HG03354 (cell line): ENCODE measurements at regions not wholly inside any gene's neighbourhood (a gene's known extent, or its start where the extent isn't known, plus 50 kb on each side); places are given as distances from the start of the nearest gene placed in this dataset.

ENCODE experiments used
- ATAC-seq: cut with Tn5 transposase; IDR thresholded peaks from one replicate; pipeline ENCODE4 v1.9.1; 2021; ENCODE audit warnings: mild to moderate bottlenecking; ENCODE audit not compliant: unreplicated experiment, poor library complexity, severe bottlenecking

GRCh38 chrX:99722094-99722493, 688.0 kb downstream of the PCDH19 start:
- ATAC-seq = no peak

DNA sequence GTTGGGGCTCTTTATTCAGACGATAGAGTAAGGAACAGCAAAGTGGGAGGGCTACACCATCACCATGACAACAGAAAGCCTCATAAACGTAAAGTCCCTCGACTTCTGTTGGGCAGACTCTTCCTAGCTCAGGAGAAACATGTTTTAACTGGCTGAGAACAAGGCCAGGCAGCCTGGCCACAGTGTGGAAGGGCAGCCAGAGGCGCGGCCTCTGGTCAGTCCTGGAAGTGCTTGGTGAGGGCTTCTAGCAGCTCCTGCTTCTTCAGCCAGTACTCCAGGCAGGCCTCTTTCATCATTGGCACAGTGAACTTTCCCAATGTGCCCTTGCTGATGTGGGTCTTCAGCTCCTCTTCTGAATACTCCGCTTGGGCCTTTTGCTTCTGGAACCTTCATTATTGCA, 690.9 kb downstream of the PCDH19 start:
- no peak for ATAC-seq

- ATAC-seq = no peak
Measured at GRCh38 chrX:99717716-99718115, 692.4 kb downstream of the PCDH19 start.

GRCh38 chrX:99705701-99706100, 704.4 kb downstream of the PCDH19 start:
- no peak for ATAC-seq

DNA sequence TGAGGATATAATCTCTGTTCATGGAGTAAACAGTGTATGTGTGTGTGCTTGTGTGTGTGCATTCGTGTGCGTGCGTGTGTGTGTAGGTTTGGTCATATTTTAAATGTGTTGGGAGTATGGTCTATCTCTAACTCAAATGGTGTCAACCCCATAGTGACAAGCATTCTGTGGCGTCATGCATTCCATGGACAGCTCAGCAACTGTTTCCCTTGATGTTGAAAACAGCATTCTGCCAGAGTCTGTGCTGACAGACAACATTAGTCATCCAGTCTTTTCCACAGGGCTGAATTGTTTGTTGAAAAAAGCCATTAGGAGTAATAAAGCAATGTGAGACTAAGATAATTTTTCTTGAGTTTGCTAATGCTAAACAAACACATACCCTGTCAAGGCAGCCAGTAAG, 706.6 kb downstream of the PCDH19 start:
- ATAC-seq = no peak

GRCh38 chrX:99698451-99698850, 711.6 kb downstream of the PCDH19 start:
- no peak for ATAC-seq

GRCh38 chrX:99663136-99663535, 746.9 kb downstream of the PCDH19 start:
- no peak for ATAC-seq

GRCh38 chrX:99654188-99654587, 755.9 kb downstream of the PCDH19 start:
- ATAC-seq = no peak

- no peak for ATAC-seq
Measured at GRCh38 chrX:99653352-99653751, 756.7 kb downstream of the PCDH19 start.

GRCh38 chrX:99613041-99613440, 797.0 kb downstream of the PCDH19 start:
- no peak for ATAC-seq

- ATAC-seq = no peak
Measured at GRCh38 chrX:99603091-99603814, 806.8 kb downstream of the PCDH19 start.

DNA sequence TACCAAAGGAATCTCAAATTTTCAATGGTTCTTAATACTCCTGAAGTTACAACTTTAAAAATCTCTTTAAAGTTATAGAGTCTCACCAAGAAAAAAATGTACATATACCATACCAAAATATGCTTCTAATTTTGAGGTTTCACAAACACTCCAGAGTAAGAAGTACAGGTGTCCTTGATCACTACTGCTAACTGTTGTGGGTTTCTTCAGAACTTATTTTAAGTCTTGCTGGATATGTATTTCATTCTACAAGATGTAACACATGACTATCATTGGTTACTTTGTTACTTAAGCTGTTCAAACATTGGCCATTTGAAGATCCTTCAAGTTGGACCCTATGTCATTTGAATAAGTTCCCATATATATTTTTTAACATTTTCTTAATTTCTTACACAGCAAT, 808.0 kb downstream of the PCDH19 start:
- ATAC-seq = no peak

DNA sequence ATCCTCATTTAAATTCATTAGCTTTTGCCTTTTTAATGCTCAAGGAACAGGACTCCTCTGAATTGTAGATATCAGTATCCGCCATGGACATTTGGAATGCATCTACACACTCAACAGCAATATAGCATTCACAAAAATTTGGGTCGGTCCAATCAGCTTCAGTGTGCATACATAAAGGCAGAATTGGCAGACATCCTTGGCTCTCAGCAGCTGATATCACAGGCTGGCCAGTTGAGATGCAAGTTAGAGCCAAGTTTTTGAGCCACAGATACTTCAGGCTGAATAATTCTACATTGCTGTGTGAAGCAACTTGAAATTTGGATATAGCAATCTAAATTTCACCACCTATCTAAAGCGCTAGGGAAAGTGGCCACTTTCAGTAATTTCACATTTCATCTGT, 821.1 kb downstream of the PCDH19 start:
- ATAC-seq = no peak

- ATAC-seq = no peak
Measured at GRCh38 chrX:99572711-99573110, 837.4 kb downstream of the PCDH19 start.

- no peak for ATAC-seq
Measured at GRCh38 chrX:99549381-99549780, 860.7 kb downstream of the PCDH19 start.

DNA sequence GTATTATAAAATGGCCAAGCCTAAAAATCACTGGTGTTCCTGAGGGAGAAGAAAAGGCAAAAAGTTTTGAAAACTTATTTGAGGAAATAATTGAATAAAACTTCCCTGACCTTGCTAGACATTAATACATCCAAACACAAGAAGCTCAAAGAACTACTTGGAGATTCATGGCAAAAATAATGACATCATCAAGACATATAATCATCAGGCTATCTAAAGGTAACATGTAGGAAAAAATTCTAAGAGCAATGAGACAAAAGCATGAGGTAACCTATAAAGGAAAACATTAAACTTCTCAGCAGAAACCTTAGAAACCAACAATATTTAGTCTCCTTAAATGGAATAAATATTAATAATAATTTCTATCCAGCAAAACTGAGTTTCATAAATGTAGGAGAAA, 887.6 kb downstream of the PCDH19 start:
- no peak for ATAC-seq

DNA sequence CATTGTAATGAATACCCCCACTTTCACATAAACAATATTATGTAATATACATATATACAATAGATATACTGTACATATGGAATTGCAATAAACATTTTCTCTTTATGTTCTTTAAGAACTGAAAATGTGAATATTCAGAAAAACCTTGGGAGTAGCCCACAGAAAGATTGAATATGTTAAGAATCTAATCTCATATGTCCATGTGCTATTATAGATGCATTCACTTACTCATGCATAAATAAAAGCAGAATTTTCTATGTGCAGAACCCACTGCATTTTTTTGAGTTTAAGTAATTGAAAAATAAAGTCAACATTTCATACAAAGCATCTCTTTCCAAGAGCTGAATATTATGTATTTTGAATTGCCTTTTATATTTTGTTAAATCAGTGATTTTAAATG, 902.3 kb downstream of the PCDH19 start:
- ATAC-seq = no peak

- ATAC-seq = no peak
Measured at GRCh38 chrX:99495453-99495852, 914.6 kb downstream of the PCDH19 start.

- ATAC-seq = no peak
Measured at GRCh38 chrX:99494668-99495067, 915.4 kb downstream of the PCDH19 start.

DNA sequence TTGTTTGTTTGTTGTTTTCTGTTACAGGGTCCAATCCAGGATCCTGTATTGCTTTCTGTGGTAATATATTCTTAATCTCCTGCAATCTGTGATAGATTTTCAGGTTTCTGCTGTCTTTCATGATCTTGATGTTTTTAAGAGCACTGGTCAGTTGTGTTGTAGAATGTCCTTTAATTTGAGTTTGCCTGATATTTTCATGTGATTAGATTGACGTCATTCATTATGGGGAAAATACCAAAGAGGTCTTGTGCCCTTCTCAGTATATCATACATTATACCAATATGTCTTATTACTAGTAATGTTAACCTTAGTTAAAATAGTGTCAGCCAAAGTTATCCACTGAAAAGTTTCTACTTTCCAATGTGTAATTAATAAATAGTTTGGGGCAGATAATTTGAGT, 929.3 kb downstream of the PCDH19 start:
- ATAC-seq = no peak

DNA sequence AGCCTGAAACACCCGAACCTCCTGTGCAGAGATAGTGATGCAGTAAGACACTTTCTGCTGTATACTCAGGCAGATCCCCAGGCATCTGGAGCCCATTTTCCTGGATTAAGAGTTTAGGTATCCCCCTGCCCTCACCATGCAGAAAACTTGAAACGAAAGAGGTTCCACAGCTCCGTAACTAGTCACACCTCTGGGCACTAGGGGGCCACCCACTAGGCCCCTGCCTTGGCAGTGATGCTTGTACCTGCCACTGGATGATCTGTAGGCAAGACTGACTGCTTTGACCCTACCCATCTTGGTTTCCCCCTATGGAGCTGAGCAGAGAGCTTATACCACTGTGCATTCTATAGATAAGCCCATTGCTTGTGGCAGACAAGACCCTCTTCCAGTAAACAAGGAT, 940.6 kb downstream of the PCDH19 start:
- ATAC-seq = no peak

- no peak for ATAC-seq
Measured at GRCh38 chrX:99468993-99469392, 941.1 kb downstream of the PCDH19 start.
